ENCODE measurements at regions not wholly inside any gene's neighbourhood (a gene's known extent, or its start where the extent isn't known, plus 50 kb on each side); places are given as distances from the start of the nearest gene placed in this dataset.
"Not testable (repeated sequence)": the region's sequence is repeated elsewhere in the genome, so short reads cannot be mapped to it uniquely, and the experiment has no call there.

DNA sequence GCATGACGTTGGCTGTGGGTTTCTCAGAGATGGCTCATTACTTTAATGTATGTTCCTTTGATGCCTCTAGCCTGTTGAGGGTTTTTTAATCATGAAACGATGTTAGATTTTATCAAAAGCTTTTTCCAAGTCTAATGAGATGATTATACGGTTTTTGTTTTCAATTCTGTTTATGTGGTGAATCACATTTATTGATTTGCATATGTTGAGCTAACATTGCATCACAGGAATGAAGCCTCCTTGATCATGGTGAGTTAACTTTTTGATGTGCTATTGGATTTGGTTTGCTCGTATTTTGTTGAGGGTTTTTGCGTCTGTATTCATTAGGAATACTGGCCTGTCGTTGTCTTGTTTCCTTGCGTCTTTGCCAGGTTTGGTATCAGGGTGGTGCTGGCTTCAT, 52.3 kb upstream of the PTPN12 start:
- whole genome bisulfite sequencing, 2 donors (ENCODE audit: low coverage in 1 of 2) = 60 to 82% methylated on average over 3 to 7 of the region's 7 CpGs
- intact Hi-C loops (cut with DNase I; ENCODE audit: low total_unique reads) = no loop called here
- TF ChIP-seq EP300 (IDR thresholded peaks at IDR 0.05; ENCODE audit: low read depth) (no peak), POLR2A (IDR thresholded peaks at IDR 0.05) (no peak), POLR2AphosphoS5 (IDR thresholded peaks at IDR 0.05) (no peak)
- TF ChIP-seq, protein P1, sequence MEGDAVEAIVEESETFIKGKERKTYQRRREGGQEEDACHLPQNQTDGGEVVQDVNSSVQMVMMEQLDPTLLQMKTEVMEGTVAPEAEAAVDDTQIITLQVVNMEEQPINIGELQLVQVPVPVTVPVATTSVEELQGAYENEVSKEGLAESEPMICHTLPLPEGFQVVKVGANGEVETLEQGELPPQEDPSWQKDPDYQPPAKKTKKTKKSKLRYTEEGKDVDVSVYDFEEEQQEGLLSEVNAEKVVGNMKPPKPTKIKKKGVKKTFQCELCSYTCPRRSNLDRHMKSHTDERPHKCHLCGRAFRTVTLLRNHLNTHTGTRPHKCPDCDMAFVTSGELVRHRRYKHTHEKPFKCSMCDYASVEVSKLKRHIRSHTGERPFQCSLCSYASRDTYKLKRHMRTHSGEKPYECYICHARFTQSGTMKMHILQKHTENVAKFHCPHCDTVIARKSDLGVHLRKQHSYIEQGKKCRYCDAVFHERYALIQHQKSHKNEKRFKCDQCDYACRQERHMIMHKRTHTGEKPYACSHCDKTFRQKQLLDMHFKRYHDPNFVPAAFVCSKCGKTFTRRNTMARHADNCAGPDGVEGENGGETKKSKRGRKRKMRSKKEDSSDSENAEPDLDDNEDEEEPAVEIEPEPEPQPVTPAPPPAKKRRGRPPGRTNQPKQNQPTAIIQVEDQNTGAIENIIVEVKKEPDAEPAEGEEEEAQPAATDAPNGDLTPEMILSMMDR (IDR thresholded peaks at IDR 0.05) = no peak
- H3K4me1 ChIP-seq = peaks cover 0 to 14% (median 2%) of the 10 kb centered on the region in 4 donors
- H3K9me3 ChIP-seq = no peaks in the 10 kb centered on the region
- in situ Hi-C loops (cut with MboI; ENCODE audit: low pct_ligation_motif_present in 1 of 4, low pct_unique_long_range_greater_than_20kb in 1 of 4, low sequenced_read_pairs in 3 of 4) = no loop called here
- H3K27me3 ChIP-seq = no peaks in the 10 kb centered on the region
- DNase-seq = no peak
- no peak overlapping the region for H3K27ac ChIP-seq
- no peaks in the 10 kb centered on the region for H3K36me3 ChIP-seq
- no peak overlapping the region for H3K4me3 ChIP-seq

DNA sequence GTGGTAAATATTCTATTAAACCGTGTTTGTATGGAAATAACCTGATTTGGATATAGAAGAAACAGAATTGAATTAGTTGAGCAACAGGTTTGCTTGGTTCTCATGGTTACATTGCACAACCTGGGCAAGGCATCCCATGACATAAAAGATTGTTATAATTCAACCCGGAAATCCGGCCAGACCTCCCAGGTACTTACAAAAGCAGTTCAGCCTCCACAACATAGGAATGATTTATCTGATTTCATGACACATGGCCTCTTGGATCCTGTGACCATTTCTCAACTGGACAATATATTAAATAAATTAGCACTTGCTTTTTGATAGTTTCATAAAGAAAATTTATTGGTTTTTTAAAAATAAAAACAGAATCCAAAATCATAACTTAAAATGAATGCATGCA, 55.1 kb upstream of the PTPN12 start:
- in situ Hi-C loops (cut with MboI; ENCODE audit: low pct_ligation_motif_present in 1 of 4, low pct_unique_long_range_greater_than_20kb in 1 of 4, low sequenced_read_pairs in 3 of 4) = no loop called here

DNA sequence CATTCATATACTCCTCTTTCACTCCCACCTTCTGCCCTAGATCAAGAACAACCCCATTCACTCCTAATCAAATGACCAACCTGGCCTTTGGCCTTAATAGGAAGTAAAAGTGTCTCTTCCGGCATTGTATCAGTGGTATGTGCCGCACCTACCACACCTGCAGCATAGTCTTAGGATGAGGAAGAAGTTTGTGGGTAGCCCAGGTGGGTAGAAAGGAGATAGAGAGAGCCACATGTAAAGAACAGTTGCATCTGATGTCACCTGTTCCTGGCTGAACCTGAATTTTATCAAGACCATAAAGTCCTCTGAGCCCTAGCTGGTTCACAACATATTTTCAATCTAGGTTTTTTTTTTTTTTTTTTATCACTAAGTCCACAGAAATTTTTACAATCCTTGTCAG, 55.5 kb upstream of the PTPN12 start:
- no peak for TF ChIP-seq POLR2A (IDR thresholded peaks at IDR 0.05)
- peak in 1 of 3 donors; percentile 20 for TF ChIP-seq POLR2AphosphoS5 (IDR thresholded peaks at IDR 0.05)
- TF ChIP-seq, protein P1 (IDR thresholded peaks at IDR 0.05) = no peak
- TF ChIP-seq EP300 (IDR thresholded peaks at IDR 0.05; ENCODE audit: low read depth) = no peak
- DNase-seq = peak; percentile 41
- H3K27me3 ChIP-seq = no peaks in the 10 kb centered on the region
- in situ Hi-C loops (cut with MboI; ENCODE audit: low pct_ligation_motif_present in 1 of 4, low pct_unique_long_range_greater_than_20kb in 1 of 4, low sequenced_read_pairs in 3 of 4) (no loop called here), intact Hi-C loops (cut with DNase I; ENCODE audit: low total_unique reads) (no loop called here)
- H3K4me3 ChIP-seq = no peak overlapping the region
- WGBS, 2 donors (ENCODE audit: low coverage in 1 of 2) = 40 to 57% methylated on average over 2 of the region's 2 CpGs
- no peaks in the 10 kb centered on the region for H3K36me3 ChIP-seq
- H3K9me3 ChIP-seq = no peaks in the 10 kb centered on the region
- H3K4me1 ChIP-seq = peaks cover 0 to 18% (median 6%) of the 10 kb centered on the region in 4 donors
- peak overlapping the region; percentile 60 to 80 (median 72) for H3K27ac ChIP-seq

More for the DNA sequence above, 55.1 kb upstream of the PTPN12 start:
- intact Hi-C loops (cut with DNase I; ENCODE audit: low total_unique reads) = no loop called here
- H3K9me3 ChIP-seq = no peaks in the 10 kb centered on the region
- H3K27me3 ChIP-seq = no peaks in the 10 kb centered on the region
- no peak overlapping the region for H3K4me3 ChIP-seq
- peaks cover 0 to 18% (median 6%) of the 10 kb centered on the region in 4 donors for H3K4me1 ChIP-seq
- no peaks in the 10 kb centered on the region for H3K36me3 ChIP-seq
- TF ChIP-seq POLR2A (IDR thresholded peaks at IDR 0.05) (no peak), EP300 (IDR thresholded peaks at IDR 0.05; ENCODE audit: low read depth) (no peak), POLR2AphosphoS5 (IDR thresholded peaks at IDR 0.05) (no peak)
- TF ChIP-seq, protein P1 (IDR thresholded peaks at IDR 0.05) = no peak
- H3K27ac ChIP-seq = peak overlapping the region; percentile 60 to 80 (median 72)
- 26 to 48% methylated on average over 3 of the region's 3 CpGs for WGBS, 2 donors (ENCODE audit: low coverage in 1 of 2)
- DNase-seq = peak; percentile 66

DNA sequence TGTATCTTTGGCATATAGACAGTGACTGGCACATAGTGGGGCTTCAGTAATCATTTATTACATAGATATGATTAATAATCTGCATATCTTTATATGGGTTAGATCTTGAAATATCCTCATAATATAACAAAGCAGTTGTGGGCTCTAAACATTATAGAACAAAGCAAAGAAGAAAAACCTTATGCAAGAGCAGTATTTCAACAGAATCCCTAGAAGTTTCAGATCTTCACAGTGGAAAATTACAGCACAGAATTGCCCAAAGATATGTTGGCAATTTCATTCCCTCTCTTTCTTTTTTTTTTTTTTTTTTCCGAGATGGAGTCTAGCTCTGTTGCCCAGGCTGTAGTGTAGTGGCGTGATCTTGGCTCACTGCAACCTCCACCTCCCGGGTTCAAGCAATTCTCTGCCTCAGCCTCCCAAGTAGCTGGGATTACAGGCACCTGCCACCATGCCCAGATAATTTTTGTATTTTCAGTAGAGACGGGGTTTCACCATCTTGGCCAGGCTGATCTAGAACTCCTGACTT, 56.9 kb upstream of the PTPN12 start:
- WGBS, 2 donors (ENCODE audit: low coverage in 1 of 2) = 89% methylated on average over 4 of the region's 4 CpGs; no CpG with 5 or more reads in 1 of the 2 donors
- H3K27me3 ChIP-seq; H3K9me3 ChIP-seq; intact Hi-C loops (cut with DNase I; ENCODE audit: low total_unique reads); H3K4me3 ChIP-seq; DNase-seq; in situ Hi-C loops (cut with MboI; ENCODE audit: low pct_ligation_motif_present in 1 of 4, low pct_unique_long_range_greater_than_20kb in 1 of 4, low sequenced_read_pairs in 3 of 4); H3K36me3 ChIP-seq: not testable (repeated sequence)
- Histone ChIP-seq H3K27ac (peak overlapping the region in 2 of 4 donors; percentile 11 to 16), H3K4me1 (peaks cover 0 to 18% (median 6%) of the 10 kb centered on the region in 4 donors)

Measured in transverse colon (tissue), 4 donors.